ENCODE measurements at regions not wholly inside any gene's neighbourhood (a gene's known extent, or its start where the extent isn't known, plus 50 kb on each side); places are given as distances from the start of the nearest gene placed in this dataset.

DNA sequence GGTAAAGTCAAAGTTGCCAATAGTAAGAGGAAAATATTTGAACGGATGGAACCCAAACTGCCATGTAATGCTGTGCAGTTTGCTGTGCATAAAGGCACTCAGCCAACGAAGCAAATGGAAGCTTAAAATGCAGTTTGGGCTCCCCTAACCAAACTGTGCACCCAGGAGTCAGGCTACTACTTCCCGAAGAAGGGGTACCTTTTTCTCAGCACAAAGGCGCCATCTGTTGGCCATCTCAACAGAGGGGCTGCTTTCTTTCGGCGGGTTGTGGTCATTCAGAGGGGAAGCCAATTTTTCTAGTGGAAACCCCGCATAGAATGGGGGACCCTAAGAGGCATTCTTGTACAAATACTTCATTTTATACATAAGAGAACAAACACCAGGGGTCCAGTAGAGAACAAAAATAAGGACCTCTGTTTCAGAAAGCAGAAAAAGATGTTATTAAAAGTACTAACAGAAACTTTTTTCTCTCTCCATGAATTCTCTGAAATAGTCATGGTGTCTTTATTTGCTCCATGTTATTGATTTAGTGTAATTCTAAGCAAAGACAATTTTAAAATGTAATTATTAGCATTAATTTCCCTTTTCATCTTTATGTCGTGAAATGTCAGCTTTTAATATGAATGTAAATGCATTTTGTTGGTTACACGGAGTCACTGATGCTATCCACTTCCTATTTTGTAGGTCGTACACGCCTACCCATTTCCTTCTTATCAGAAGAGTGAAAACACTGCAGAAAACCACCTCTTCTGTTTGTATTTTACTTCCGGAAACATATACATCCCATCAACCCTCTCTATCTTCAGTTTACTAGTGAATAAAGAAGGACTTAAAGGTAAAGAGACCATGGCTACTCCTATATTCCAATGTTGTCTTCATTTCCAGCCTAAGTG, 453.3 kb downstream of the KCNJ2 start:
- TF ChIP-seq CTCF (IDR thresholded peaks at IDR 0.05) (peak; percentile 83), POLR2AphosphoS5 (IDR thresholded peaks at IDR 0.05; ENCODE audit: low read depth, low read length) (no peak), REST (IDR thresholded peaks at IDR 0.05; ENCODE audit: insufficient read depth in 1 of 2, low read depth in 2 of 2, low read length in 1 of 2) (no peak), TCF7L2 (IDR thresholded peaks at IDR 0.05; ENCODE audit: low read depth, low read length) (no peak)

Measured in Panc1 (cell line).